ENCODE measurements at regions not wholly inside any gene's neighbourhood (a gene's known extent, or its start where the extent isn't known, plus 50 kb on each side); places are given as distances from the start of the nearest gene placed in this dataset.

DNA sequence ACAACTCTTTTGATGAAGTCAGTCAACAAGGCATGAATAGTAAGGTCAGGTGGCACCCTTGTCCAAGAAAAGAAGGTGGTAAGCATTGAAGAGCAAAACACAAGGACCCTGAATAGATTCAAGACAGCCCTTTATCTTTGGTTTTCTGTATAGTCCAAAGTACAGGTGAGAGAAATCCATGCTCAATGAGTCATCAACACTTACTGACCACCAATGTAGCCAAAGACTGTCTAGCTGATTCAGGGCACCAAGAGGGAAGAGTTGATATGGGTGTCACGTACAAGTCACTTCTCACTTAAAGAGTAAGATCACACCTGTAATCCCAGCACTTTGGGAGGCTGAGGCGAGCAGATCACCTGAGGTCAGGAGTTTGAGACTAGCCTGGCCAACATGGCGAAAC lies 528.3 kb downstream of the CD83 start:
- no peak for DNase-seq

DNA sequence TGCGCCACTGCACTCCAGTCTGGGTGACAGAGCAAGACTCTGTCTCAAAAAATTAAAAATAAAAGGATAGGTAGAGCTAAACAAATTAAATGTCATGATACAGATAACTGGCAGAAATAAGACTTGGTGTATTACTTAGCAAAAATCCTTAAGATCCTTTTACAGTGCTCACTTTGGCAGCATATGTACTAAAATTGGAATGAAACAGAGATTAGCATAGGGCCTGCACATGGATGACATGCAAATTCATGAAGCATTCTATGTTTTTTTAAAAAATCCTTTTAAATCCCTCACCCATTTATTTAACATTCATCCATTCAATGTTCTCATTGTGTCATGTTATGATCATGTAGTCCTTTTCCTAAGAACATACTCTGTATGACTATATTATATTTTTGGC lies 528.8 kb downstream of the CD83 start:
- no peak for DNase-seq

DNA sequence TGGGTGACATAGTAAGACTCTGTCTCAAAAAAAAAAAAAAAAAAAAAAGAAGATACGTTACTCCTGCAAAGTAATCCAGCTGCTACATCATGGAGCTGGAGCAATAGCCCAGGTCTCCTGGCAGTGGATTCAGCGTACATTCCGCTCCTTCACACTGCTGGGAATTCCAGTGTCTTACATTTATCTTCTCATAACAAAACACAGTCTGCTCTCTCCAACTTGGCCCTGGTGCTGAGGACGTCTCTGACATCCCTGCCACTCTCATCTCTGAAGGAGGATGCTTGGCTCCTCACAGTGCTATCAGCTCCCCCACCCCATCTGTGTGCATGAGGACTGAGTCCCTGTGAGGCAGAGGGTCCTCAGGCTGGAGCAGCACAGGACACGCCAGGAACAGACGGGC lies 529.8 kb downstream of the CD83 start:
- no peak for DNase-seq

DNA sequence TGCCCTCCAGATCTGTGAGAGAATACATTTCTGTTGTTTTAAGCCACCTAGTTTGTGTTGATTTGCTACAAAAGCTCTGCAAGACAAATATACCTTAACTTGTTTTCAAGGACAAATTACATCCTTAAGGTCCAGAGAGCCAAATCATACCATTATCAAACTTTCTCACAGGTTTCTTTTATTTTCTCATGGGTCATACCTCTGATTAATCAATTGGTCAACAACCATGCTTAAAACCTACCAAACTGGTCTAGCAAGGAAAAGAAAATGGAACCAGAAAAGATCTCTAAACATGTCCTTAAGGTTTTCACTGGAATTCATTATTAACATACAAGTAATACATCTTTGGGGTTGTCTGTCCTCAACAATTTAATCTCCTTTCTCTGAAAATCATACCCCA lies 535.0 kb downstream of the CD83 start:
- DNase-seq = no peak

DNA sequence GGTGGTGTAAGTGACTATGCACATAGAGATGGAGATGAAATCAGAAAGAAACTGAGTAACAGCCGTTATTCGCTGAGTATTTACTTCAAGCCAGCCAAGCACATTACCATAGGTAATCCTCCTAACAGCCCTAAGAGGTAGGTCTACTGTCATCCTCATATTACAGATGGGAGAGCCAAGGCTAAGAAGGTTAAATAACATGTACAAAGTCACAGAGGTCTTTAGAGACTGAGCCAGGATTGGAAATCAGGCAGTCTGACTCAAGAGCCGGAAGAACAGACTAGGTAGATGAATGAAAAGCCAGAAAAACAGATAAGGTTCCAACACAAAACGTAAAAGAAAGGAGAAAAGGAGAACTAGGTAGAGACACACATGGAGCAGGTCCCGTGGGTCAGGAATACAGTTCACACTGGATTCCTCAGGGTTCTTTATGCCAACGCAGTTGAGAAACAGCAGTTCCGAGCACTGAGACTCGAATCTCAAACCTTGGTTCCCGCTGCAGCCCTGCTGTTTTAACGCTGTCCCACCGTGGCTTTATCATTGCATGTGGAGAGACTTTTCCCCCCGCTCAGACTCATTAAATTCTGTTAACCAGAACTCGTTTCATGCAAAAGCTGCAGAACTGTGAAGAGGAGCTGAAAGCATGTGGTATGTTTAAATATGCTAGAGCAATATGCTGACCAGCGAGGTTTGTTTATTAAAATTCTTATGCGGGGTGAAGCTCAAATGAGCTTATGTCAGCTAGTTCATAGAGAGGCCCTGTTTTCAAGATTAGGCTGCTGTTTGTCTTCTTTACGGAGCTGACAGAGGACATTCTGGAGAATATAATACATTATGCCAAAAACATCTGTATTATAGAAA lies 537.9 kb downstream of the CD83 start:
- no peak for DNase-seq

DNA sequence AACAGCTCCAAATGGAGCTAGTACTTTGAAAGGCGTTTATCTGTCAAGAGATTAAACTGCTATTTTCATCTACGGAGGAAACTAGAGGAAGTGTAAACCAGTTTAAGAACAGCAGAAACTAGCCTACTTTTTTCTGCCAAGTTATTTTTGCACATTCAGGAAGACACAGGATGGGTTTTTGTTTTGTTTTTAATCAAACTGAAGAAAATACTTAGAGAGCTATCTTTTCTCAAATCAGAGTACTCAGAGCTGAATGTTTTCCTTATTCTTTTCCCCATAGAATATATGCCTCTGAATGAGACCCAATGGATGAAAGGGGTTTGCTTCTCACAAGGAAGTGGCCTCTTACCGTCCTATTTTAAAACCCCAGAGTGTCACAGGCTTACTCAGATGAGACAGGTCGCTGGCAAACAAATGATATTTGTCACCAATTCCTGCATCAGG lies 538.5 kb downstream of the CD83 start:
- DNase-seq = no peak

DNA sequence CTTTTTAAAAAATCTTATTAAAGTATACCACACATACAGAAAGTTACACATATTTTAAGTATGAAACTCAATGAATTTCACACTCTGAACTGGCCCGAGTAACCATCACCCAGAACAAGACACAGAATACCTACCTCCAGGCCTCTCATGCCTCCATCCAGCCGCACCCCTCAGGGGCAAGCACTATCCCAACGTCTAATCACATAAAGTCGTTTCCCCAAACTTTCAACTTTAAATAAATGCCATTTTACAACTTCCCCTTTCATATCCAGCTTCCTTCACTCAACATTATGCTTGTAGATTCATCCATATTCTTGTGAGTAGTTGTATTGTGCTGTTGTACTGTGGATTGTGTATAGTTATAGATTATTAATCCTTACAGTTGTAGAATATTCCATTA lies 539.1 kb downstream of the CD83 start:
- DNase-seq = no peak

DNA sequence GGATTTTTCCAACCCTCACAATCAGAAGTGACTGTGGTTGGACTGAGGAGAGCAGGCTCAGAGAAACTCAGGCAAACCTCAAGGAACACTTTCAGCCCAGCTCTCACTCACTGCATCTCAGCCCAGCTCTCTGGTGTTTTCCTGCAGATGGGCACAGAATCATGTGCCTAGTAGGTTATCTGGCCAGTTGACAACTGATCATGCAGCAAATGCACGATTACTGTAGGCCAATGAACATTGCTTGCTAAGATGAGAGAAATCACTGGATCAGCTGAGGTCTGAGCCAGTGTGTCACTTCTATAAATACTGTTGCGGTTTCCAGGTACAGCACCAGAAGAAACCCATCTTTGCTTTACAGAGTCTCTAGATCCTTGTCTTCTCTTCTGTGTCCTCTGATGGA lies 540.5 kb downstream of the CD83 start:
- DNase-seq = no peak

DNA sequence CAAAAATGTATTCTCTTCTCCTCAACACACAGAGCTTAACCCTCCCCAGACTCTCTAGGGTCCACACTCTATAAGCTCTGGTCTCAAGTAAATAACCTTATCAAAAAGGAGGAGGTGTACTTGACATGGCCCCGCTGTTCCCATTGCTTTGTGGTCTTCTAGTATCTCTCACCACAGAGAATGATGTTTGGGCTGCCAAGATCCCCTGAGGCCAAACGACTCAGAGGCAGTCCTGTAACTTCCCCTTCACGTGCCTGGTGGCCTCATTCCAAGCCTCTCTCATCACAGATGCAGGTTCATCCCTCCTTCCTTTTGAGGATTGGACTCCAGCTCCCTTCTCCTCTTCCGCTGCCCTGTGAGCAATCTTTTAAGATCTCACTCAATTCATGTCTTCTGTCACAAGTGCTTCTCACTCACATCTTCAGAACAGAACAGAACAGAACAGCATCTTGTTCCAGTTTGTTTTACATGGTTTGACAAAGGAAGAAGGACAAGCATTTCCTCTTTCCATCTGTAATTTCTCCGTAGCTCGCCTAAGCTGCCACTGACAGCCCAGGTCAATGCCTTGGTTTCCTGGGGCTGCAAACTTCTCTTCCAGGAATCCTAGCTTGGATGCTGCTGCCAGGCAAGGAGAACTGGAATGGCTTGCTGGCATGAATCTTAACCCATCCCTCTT lies 541.5 kb downstream of the CD83 start:
- DNase-seq = no peak

DNA sequence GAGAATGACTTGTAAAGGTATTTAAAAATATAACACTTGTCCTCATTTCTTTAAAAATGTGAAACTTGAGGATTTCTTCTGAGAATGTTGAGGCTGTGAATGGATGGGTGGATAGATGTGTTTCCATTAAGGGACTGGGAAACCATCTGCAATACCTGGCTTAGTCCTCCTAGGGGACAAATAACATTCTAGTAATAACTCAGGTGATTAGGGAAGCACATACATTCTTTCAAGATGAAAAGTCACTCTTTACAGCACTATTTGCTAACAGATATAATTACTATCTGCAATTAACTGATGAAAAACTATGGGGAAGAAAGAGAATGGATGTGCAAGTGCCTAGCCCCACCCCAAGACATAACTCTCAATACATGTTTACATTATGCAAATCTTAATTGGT lies 542.3 kb downstream of the CD83 start:
- DNase-seq = no peak

DNA sequence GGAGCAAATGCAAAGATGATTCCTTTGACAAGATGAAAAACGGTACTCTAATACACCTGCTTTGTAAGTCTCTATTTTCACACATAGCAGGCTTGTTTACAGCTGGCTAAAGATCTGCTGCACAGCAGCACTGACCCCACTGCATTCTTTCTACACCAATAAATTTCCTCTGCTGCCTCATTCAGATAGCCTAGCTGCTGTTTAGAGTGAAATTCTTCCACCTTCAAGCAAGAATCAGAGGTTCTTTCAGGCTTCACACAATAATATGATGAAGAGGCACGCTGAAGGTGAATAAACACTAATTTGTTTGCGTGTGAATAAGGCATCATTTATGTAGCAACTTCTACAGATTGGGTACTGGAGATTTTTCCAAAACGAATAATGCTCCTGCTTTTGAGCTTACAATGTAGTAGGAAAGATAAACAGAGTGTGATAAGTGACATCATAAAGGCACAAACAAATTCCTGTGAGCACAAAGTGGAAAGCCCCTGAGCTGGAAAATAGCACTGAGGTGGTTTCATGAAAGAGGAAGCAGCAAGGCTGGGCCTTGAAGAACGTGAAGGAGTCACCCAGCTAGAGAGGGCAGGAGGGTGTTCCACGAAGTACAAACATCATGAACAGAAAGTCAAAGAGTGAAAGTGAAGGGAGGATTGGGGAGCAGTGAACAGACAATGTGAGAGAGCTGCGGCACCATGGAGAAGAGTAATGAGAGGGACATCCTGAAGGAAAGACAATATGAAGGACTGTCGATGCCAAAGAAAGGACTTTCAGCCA lies 543.4 kb downstream of the CD83 start:
- no peak for DNase-seq

DNA sequence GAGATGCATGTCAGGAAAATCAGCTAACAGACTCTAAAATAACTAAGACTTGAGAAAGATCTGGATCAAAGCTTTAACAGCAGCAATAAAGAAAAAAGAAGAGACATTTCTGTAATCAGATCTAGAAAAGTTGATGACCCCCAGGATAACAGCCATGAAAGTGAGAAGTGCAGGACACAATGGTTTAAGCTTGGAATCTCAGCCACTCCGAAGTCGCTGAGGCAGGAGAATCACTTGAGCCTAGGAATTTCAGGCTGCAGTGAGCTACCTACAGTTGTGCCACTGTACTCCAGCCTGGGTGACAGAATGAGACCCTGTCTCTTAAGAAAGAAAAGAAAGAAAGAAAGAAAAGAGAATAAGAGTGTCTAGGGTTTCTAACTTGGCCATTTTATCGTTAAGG lies 544.1 kb downstream of the CD83 start:
- DNase-seq = no peak

DNA sequence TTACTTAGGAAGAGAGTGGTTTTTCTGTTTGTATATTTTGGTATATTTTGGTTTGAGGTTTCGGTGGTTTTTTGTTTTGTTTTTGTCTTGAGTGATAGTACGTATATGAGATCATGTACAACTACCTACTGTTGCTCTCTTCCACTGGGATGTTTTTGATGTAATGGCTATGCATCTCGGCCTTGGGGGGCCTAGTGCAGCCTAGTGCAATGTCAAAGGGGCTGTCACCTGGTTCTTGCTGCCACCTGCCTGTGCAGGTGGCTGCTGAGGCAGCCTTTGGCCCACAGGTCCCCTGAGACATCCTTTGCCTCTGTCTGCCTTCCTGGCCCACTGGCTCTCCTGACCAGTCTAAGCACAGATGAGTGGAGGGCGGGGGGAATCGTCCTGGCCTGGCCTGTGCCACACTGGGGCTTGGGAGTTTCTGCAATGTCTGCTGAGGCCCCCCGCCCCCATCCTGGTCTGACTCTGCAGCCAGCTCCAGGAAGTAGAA lies 546.6 kb downstream of the CD83 start:
- no peak for DNase-seq

DNA sequence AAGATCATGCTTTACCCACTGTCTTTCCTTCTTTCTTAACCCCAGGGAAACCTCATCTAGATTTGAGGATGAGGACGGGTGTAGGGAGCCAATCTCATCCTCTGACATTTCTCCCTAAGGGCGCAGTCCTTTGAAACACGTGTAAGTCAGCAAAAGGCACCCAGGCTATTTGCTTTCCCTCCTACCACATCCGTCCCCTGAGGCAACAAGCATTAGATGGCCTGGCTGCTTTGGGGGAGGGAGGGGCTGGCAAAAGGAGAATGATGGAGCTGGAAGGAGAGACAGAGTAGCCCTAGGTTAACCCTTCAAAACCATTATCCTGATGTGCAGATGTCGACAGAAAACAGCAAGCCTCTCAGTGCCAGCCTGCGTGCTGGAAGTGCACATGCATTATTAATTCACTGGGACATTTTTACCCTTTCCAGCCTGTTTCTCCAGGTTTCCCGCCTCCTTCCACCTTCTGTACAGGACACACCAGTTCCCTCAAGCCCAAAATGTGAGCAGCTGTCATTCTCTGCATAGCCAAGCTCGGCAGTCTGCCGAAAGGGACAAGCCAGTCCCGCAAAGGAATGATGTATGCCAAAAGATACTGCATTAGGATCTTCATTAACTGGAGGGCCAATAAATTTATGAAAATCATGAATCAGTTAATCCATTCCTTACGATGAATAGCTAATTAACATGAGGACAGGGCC lies 547.2 kb downstream of the CD83 start:
- no peak for DNase-seq

DNA sequence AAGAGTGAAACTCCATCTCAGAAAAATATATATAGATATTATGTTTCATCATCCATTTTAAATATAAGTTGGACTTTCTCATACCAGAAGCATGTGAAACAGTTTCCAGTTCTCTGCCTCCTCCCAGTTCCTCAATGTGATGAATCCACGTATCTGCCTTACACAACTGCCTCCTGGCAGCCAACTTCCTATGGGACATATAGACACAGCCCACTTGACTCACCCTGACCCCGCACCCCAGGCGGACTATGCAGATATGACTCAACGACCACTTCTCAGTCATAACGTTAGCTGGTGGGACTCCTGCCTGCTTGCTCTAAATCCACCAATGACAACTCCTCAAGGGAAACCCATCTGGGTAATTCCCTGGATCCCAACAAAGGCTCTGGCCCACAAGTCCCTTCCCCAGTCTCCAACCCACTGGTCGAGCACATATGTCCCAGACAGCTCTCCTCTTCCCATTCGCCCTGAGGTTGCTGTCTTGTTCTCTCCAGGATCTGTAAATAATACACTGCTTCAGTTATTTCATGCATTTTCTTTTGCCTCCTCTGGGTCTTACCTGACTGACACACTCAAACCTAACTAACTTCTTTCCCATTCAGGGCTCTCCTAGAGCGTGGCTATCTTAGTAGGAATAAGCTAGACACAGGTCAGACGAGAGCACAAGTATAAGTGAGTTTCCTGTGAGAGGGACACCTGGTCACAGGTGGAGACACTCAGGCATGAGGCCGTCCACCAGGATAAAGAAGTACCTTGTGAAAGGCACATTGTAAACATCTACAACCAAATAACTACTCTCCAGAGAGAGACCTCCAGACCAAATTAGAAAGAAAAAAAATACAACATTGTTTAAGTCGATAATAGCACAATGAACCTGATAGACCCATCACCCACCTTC lies 548.5 kb downstream of the CD83 start:
- no peak for DNase-seq

DNA sequence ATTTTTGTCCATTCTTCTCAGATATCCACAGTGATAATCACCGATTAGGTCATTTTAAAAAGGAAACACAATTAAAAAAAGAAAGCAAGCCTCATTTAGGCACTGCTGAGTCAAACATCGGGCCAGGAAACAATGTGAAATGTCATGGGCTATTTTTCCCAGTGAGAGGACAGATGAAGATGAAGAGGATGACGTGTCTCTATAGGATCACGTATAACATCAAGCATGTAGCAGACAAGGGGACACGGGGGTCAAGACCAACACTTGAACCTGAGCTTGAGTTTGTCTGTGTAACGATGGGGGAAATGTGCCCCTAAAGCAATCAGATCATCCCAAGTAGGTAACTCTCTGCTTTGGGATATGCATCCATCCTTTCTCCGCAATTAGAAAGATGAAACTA lies 553.2 kb downstream of the CD83 start:
- no peak for DNase-seq

DNA sequence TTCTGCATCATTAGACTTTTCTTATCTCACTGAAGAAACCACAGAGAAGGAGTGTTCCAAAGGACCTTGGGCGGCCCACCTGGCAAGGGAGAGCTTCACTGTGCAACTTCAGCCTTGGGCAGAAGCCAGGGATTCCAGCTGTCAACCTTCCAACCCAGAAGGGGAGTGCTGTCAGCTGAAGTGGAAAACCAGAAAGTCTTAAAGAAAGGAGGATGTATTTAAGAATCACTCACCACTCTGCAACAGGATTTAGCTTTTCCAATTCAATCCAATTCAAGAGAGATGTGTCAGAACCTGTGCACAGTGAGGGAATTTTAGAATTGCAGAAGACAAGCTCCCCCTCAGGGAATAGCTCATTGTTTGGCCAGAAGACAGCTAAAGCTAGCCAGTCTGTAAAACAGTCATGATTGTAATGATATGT lies 553.7 kb downstream of the CD83 start:
- peak; percentile 48 for DNase-seq

DNA sequence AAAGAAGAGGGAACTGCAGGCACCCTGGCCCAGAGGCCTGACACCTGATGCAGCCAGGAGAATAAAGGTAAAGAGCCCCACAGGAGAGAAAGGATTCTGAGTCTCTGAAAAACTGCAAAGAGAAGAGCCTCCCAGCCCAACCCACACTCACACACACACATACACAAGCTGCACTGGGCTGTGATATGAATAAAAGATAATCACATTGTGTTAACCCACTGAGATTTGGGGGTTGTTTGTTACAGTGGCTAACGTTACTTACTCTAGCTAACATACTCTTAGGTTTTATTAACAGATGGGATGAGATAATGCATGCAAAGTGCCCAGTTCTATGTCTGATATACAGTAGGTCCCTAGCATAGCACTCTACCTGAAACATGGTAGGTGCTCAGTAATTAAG lies 554.4 kb downstream of the CD83 start:
- no peak for DNase-seq

DNA sequence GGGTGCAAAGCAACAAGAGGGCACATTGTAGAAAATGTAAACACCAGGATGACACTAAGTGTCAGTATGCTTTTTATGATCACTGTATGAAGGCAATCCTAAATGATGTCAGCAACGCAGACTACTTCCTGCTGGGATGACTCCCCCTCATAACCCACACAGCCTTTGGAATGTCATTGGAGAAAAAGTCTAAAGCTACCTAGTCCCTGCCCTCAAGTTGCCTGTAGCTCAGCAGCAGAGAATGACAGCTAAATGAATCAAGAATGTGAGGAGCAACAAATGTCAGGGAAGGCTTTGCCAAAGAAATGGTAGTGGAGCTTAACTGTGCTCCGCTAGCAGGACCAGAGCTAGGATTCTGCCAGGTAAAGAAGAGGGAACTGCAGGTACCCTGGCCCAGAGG lies 555.6 kb downstream of the CD83 start:
- DNase-seq = no peak

DNA sequence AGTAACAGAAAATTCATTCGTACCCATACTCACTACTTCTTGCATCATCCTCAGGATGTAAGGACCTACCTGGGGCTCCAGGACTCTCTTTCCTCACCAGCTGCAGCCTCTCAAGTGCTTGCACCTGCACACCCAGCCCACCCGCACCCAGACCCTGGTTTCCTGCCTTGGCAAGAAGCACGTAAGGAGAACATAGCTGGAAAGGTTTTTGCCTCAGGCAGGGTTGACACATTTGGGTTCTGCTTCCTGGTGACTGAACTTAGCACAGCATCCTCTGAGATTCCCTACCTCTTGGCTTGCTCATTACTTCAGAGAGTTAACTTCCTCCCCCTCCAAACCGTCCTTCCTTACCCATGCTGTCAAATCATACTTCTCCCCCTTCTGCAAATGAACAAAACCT lies 556.9 kb downstream of the CD83 start:
- DNase-seq = no peak

DNA sequence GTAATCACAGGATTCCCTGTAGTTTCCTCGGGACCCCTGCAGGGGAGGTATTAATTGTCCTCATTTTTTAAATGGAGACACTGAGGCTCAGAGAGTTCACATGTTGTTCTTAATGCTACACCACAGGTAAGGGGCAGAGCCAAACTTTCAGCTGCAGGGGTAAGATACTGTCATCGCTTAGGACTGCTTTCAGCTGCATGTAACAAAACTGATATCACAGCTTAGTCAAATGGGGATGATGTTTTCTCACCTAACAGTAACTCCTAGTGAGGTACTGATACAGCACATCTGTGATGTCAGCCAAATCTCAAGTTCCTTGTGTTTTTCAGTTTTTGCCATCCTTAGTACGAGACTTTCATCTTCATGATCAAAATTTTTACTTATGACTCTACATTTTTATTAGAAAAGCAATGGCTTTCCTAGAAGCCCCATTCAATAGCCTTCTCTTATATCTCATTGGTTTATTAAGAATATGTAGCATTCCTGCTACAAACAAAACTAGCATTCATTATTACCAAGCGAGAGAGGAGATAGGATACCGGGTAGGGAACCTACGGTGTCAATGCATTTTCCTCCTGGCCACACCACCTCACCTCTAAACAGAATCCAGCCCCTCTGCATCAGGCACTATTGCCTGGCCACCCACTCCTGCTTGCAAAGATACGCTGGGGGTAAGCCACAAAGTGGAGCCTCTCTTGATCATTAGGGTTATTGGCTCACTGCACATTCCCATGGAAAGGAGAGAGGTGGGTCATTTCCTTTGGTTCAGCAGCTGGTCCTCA lies 557.5 kb downstream of the CD83 start:
- no peak for DNase-seq

Measured in hindlimb muscle (tissue), 1 donor.